NCI-H128 (cell line): ENCODE measurements at regions not wholly inside any gene's neighbourhood (a gene's known extent, or its start where the extent isn't known, plus 50 kb on each side); places are given as distances from the start of the nearest gene placed in this dataset.

Experiments used
- DNase-seq: peaks from one replicate; lab custom pipeline; 2025; ENCODE audit not compliant: unreplicated experiment; lab: John Stamatoyannopoulos, UW

DNA sequence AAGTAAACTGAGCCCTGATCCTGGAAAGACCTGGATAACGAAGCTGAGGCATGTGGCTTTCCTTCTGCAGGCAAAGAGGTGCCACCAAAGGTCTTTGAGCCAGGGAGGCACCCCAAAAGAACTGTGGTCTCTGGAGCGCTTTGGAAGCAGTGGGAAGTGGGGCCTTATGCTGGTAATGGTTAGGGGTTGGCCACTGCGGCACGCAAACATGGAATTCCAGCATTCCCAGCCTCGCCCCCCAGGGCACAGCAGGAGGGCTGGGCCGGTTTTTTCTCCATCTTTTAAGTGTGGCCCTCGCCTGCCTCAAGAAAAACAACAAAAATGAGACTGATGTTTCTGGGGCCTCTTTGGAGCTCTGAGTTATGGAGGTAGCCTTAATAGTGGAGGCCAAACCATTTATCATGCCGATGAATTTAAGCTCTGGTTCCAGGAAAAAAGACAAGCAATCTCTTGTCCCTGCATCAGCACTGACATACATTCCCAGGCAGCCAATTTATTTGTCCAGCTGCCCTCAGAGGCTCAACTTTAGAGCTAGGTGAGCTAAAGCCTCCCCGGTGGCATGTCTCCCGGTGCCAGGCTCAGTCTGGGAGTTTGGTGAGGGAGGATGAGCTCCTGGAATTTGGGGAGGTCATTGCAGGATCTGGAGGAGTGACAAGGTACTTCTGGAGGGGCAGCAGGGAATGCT is 109.0 kb downstream of the TLE3 start:
- DNase-seq, result no peak

DNA sequence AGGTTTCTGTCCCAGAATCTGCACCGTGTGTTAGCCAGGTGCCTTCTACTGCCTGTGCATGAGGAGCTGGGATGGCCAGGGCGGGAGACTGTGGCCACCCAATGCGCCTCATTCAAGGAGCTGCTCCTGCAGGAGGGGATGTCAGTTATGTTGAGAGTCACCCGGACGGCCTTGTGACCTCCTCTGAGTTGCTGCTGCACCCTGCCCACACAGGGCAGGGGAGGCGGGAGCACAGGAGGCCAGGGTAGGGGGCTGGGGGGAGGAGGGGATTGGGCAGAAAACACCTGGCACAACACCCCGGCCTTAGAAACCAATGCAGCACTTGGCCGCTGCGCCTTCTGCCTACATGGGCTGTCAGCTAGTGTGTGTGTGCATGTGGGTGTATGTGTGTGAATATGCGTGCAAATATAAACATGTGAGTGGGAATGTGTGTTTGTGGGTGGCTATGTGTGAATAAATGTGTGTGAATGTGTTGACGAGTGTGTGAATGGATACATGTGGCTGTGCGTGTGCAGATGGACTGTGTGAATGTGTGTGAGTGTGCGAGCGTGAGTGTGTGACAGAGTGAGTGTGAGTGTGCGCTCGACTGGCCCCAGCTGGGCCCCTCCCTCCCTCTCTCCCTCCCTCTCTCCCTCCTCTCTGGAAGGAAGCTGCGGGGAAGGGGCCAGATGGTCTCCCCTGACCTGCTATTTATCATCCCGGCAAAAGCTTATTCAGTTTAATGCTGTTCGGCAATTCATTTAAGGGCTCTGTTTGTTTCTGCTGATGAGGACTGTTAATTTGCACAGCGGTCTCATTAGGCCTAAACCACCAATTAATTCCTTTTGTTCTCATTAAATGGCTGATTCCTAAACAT is 106.9 kb downstream of the TLE3 start:
- no peak for DNase-seq

DNA sequence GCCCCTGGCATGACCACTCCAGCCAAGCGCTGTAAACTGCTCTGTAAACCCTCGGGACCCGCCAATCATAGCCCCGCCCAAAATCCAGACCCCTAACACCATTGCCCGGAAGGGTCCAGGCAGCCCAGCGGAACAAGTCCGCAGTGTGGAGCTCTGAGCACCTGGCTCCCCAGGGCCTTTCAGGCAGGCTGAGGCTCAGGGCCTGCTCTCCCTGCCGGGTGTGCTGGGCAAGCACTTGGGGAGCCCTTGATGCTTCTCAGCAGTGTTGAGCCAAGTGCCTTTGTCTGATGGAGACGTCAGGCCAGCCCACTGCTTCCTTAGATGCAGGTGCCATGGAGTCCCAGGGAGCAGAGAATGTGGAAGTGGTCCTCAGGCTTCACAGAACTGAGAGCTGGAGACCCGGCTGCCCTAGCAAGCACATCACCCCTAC is 106.2 kb downstream of the TLE3 start:
- no peak for DNase-seq

DNA sequence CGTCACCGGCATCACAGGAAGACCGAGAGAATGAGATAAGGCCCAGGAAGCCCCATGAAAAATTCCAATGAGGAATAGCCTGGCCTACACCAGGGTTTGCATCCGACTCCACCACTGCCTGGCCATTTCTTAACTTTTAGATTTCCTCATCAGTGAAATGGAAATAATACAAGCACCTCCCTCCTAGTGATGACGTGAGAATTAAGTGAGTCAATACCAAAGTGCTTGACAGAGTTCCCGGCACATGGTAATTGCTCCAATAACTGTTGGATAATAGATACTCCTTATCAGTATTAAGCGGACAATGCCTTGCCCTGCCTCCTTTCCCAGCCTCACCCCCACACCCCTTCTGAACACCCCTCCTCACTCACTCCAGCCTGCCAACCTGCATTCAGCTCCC is 105.4 kb downstream of the TLE3 start:
- no peak for DNase-seq

DNA sequence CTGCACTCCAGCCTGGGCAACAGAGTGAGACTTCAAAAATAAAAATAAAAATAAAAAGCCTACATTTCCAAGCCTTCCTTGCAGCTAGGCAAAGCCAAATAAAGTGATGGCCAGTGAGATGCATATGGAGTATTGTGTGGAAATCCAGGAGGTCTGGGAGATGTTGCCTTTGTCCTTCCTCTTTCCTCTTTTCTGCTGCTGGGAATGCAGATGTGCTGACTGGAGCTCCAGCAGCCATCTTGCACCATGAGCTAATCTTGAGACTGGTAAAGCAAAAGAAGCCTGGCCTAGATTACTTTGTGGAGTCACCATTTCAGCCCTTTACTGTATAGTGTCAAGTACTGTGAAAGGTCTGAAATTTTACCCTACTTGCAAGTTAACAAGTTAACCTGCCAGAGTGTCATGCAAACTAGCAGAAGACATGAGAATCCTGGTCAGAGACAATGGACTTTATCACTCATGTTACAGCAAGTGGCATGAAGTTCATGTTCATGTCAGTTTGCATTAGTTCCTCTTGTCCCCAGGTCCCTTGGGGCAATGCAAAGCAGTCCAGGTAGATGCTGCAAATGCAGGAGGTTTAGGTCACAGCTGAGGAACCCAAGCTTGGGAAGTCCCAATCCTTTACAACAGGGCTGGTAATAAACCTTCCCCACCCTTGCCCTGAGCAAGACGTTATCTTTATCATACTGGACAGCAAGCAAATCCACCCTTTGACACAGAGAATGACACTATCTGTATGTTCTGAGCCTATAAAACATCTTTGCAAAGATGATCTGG is 103.1 kb downstream of the TLE3 start:
- DNase-seq, result no peak

DNA sequence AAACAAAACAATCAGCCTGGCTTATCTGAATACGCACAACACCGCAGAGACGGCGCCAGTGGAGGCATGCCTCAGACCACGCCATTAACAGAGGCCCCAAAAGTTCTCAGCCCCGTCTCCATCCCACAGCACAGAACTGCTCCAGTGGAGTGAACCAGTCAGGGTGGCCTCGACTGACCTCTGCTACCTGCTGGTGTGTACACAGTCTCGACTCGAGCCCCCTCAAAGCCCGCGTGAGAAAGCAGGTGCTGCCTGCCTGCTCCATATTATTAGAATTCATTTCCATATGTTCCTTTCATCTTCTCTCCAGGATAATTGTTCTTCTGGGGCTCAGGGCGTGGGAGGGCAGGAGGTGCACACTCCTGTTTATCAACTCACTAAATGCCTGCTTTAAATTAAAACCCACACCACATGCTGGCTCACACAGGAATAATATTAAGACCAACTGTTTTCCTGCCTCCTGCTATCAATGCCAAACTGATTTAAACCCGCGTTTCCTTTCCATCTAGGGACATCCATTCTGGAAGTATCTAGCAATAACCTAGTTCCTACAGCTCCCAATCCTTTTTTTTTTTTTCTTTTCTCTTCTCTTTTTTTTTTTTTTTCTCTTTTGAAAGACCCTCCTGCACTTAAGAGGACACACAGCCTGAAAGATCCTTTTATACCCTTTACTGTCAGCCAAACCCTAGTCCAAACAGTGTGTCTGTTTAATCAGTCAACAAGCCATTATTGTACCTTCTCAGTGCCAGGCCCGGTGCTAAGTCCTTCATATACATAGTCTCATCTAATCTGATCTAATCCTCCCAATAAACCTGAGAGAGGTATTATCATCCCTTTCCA is 101.2 kb downstream of the TLE3 start:
- DNase-seq, result no peak

DNA sequence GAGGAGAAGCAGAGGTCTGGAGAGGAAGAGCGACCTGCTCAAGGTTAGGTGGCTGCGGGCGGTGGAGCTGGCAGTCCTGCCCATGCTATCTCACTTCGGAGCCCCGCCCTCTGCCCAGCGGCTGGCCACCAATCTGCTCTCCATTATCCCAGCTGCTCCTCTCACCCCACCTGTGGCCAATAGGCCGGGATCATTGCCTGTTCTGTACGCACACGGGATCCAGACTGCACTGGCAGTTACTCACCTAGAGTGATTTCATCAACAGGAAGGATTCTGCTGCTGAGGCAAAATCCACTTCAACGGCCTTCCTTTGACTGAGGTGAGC is 100.6 kb downstream of the TLE3 start:
- DNase-seq, result no peak
